ENCODE measurements at regions not wholly inside any gene's neighbourhood (a gene's known extent, or its start where the extent isn't known, plus 50 kb on each side); places are given as distances from the start of the nearest gene placed in this dataset.
A peak's percentile ranks its signal among the peaks of the same experiment; 100 is the strongest.

DNA sequence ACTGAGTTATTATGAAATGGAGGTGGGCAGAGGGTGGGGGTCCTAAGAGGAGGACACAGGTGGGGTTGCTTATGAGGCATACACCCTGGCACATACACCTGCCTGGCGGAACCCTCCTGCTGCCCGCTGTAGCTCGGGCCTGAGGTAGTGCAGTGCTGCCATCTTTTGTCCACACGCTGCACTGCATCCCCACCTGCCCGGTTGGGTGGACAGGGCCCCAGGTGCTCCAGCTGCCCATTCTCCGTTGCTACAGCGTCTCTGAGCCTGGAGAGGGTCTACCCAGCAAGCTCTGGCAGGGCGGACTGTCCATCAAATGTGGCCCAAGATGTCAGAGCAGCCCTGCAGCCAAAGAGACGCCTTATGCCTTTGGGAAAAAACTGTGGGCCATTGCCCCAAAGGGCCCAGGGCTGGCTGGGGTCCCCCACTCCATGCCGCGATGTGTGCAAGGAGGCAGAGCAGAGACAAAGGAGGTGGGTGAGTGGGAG is 131.2 kb downstream of the BUD13 start:
- TF ChIP-seq, protein P1, sequence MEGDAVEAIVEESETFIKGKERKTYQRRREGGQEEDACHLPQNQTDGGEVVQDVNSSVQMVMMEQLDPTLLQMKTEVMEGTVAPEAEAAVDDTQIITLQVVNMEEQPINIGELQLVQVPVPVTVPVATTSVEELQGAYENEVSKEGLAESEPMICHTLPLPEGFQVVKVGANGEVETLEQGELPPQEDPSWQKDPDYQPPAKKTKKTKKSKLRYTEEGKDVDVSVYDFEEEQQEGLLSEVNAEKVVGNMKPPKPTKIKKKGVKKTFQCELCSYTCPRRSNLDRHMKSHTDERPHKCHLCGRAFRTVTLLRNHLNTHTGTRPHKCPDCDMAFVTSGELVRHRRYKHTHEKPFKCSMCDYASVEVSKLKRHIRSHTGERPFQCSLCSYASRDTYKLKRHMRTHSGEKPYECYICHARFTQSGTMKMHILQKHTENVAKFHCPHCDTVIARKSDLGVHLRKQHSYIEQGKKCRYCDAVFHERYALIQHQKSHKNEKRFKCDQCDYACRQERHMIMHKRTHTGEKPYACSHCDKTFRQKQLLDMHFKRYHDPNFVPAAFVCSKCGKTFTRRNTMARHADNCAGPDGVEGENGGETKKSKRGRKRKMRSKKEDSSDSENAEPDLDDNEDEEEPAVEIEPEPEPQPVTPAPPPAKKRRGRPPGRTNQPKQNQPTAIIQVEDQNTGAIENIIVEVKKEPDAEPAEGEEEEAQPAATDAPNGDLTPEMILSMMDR (IDR thresholded peaks at IDR 0.05) = peak; percentile 56
- TF ChIP-seq REST (IDR thresholded peaks at IDR 0.05) = no peak
- no peak for TF ChIP-seq NR3C1 (IDR thresholded peaks at IDR 0.05)
- TF ChIP-seq RFX5 (IDR thresholded peaks at IDR 0.05) = no peak
- TF ChIP-seq NFE2L2 (conservative IDR thresholded peaks at IDR 0.05; ENCODE audit: low read length) = no peak
- TF ChIP-seq, protein P2, sequence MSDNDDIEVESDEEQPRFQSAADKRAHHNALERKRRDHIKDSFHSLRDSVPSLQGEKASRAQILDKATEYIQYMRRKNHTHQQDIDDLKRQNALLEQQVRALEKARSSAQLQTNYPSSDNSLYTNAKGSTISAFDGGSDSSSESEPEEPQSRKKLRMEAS (IDR thresholded peaks at IDR 0.05) = no peak
- TF ChIP-seq POLR2A (IDR thresholded peaks at IDR 0.05; ENCODE audit: low read length) = no peak
- TF ChIP-seq RAD21 (conservative IDR thresholded peaks at IDR 0.05 in 1 of 2, IDR thresholded peaks at IDR 0.05 in 1 of 2) = peak; percentile 70 to 72
- TF ChIP-seq EP300 (IDR thresholded peaks at IDR 0.05) = no peak
